Hippocampal formation (tissue), 2 donors: ENCODE measurements at regions not wholly inside any gene's neighbourhood (a gene's known extent, or its start where the extent isn't known, plus 50 kb on each side); places are given as distances from the start of the nearest gene placed in this dataset.
"Not testable (repeated sequence)": the region's sequence is repeated elsewhere in the genome, so short reads cannot be mapped to it uniquely, and the experiment has no call there.

ENCODE experiments used
- DNase-seq, 2 donors: peaks; one replicate each; lab custom pipeline; 2025; lab: John Stamatoyannopoulos, UW

GRCh38 chr20:48124960-48125359, 339.7 kb upstream of the SULF2 start:
- DNase-seq: no peak

DNA sequence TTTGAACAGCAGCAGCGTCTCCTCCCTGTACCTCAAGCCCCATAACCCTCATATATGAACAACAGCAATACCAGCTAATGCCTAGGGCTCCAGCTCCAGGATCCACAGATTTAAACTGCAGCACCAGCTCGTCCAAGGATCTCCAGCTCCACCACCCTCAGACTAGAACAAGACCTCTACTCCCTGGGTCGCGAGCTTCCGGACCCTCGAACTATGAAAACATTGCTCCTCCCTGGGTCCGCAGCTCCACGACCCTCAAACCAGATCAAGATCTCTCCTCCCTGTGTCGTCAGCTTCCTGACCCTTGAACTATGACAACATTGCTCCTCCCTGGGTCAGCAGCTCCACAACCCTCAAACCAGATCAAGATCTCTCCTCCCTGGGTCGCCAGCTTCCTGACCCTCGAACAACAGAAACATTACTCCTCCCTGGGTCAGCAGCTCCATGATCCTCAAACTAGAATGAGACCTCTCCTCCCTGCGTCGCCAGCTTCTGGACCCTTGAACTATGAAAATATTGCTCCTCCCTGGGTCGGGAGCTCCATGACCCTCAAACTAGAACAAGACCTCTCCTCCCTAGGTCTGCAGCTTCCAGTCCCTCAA, 339.0 kb upstream of the SULF2 start:
- DNase-seq: no peak

GRCh38 chr20:48120120-48120519, 334.8 kb upstream of the SULF2 start:
- no peak for DNase-seq

- not testable (repeated sequence) for DNase-seq
These were observed 334.1 kb upstream of the SULF2 start for GRCh38 chr20:48119389-48119788.

DNA sequence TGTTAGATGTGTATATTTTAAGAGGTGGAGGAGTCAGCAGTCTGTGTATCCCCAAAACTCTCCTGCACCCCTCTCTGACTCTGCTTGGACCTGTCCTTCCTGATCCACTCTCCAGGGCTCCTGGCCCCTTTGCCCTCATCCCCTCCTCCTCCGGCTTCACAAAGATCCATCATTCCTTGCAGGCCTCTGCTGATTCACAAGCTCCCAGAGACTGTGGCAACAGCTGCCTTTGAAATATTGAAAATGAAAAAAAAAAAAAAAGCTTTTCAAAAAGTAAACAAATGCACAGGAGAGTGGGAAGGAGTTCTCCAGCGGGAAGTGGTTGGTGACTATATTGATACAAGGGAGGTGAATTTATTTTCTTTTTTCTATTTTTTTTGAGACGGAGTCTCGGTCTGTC, 330.2 kb upstream of the SULF2 start:
- DNase-seq: no peak

DNA sequence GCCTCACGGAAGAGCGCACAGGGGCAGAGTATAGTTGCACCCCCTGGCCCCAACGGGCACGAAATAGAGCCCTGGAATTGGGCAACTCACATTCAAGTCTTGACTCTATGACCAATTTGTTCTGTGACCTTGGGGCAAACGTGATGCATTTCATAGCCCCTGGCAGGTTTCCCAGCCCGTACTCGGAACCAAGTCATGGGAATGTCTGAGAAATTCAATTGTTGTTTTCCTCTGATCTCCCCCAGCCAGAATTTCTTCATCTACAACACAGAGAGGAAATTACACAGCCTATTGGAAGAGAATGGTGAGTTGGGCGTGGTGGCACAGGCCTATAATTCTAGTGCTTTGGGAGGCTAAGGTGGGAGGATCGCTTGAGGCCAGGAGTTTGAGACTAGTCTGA, 322.3 kb upstream of the SULF2 start:
- no peak for DNase-seq

GRCh38 chr20:48106428-48106827, 321.1 kb upstream of the SULF2 start:
- DNase-seq: no peak

GRCh38 chr20:48105526-48105925, 320.2 kb upstream of the SULF2 start:
- DNase-seq: no peak

DNA sequence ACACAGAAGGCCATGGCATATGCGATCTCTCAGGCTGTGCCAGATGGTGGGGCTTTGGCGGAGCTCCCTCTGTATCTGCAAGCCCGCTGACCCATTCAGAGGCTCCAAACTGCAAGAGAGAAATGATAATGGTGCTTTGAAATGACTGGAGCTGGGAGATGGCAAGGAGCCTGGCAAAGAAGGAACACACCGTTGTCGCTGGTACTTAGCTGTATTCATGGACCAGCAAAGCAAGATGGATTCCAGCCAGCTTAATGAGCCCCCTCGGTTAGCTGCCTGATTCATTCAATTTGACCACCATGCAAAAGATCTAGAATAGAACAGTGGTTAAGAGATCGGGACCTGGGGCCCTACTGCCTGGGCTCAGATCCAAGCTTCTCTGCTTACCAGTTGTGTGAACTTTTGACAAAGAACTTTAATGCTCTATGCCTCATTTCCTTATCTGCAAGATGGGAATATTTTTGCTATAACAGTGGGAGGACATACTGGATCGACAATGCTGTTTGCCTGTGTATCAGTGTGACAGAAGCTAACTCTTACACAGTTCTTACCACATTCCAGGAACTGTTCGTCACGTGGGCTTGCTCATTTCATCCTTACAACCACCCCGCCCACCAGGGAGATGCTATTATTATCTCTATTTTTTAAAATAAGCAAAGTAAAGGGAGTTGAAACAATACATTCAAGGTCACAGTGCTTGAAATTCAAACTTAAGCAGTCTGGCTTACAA, 317.8 kb upstream of the SULF2 start:
- no peak for DNase-seq

- no peak for DNase-seq
These were observed 317.0 kb upstream of the SULF2 start for GRCh38 chr20:48102076-48102787.

- DNase-seq: no peak
These were observed 315.2 kb upstream of the SULF2 start for GRCh38 chr20:48100483-48100882.

DNA sequence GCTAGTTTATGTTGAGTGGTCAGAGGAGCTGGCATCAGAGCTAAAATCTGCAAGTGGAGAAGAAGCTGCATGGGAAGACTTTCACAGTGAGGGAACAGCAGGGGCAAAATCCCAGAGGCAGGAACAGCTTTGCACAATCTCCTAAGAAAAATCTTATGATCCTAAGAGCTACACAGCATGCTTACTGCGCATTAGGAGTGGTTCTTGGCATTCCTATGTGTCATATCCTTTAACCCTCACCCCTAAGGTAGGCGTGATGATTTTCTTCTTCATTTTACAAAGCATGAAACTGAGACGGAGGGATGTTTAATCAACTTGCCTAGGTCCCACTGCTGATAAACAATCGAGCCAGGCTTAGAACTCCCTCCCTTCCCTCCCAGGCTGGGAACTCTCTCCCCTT, 313.6 kb upstream of the SULF2 start:
- DNase-seq: no peak

- DNase-seq: no peak
These were observed 312.8 kb upstream of the SULF2 start for GRCh38 chr20:48098099-48098498.

DNA sequence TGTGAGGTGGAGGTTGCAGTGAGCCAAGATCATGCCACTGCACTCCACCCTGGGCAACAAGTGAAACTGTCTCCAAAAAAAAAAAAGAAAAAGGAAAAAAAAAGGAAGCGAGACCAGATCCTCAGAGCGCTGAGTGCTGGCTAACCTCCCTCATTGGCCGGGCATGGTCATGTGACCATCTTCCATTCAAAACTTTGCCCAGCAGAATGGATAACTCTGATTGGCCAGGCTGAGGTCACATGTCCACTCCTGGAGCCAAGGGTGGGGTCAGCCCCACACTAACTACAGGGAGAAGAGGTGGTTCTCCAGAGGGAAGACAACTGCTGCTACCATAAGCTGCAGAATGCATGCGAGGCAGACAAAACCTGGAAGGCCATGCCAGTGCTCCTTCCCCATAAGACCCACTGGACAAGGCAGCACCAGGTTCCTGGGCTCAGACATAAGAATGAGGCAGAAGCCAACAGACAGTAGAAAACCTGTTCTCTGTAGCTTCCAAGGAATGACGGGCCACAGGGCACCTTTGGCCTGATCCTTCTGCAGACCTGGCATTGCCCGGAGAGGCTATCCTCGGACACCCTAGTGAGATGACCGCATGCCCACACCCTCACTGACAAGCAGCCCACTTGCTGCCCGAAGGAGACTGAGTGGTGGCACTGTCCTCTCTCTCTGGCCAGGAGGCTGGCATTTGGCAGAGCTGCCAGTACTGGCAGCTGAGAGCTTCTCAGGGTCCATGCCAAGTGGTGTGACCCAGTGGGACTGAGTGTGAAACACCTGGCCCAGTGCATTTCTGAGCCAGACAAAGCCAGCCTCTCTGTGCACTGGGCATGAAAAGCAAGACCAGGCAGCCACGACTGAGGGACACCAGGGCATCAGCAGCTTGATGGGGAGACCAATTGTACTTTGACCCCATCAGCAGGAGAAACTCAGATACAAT, 311.9 kb upstream of the SULF2 start:
- peak in 1 of 2 donors; percentile 17 for DNase-seq

GRCh38 chr20:48096212-48096875, 311.1 kb upstream of the SULF2 start:
- no peak for DNase-seq

- no peak for DNase-seq
These were observed 309.7 kb upstream of the SULF2 start for GRCh38 chr20:48094944-48095343.

GRCh38 chr20:48094196-48094749, 309.0 kb upstream of the SULF2 start:
- no peak for DNase-seq

DNA sequence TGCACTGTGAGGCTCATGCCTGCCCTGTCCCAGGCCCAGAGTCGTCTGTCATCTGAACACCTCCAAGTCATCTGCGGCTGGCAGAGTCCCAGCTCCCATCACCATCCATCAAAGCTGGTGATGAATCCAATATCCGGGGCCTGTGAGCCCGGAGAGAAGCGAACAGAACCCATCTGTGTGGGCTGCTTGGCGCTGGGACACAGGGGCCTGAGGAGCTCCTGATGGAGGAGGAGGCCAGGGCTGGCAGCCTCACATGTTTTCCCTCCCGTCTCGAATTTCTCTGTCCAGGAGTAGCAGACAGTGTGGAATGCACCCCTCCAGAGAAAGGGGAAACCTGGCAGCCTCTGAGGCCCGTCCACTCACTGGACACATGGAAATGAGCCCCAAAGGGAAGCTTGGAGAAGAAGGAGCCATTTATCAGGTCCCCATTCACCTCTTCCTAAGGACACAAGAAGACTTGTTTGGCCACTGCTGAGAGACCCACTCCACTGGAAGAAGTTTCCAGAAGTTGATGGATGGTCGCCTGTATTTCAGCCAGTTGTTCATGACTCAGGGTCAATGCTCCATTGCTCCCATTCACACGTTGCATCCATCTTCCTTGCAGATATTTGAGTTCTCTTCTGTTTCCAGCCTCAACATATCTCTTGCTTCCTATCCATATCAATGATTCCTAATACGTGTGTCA, 307.5 kb upstream of the SULF2 start:
- no peak for DNase-seq

DNA sequence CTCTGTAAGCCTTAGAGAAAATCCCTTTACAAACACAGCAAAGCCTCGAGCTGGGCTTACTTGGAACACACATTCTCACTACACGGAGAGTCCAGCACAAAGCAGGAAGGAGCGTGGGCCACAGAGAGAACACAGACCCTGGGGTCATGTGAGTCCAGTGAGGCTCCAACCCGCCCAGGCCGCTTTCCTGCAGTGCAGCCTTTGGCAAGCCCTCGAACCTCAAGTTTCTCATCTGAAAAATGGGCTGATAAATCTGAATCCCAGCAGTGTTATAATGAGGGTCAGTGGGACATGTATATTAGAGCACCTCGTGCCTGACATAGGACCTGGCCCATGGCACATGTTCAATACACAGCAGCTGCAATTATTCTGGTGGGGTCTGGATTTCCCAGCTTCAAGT, 305.5 kb upstream of the SULF2 start:
- DNase-seq: no peak

GRCh38 chr20:48090314-48090713, 305.0 kb upstream of the SULF2 start:
- no peak for DNase-seq

DNA sequence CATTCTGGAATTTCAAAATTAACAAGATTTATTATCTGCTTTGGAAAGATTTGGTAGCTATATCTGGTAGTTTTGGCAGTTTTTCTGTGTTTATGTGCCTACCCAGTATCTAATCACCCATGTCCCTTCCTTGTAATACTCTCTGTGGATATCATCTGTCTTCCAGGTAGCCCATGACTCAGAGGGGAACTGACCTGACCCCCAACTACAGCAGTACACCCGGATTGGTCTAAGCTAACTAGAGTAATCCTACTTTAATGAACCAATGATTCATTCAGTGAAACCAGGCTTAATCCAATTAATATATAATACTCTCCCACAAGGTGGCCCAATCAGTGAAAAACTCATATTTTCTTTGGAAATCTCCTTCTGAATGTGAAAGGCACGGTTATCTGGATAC, 295.3 kb upstream of the SULF2 start:
- DNase-seq: no peak
